ENCODE measurements at regions not wholly inside any gene's neighbourhood (a gene's known extent, or its start where the extent isn't known, plus 50 kb on each side); places are given as distances from the start of the nearest gene placed in this dataset.

GRCh38 chr1:208782186-208782585 is 538.0 kb upstream of the PLXNA2 start:
- no peak for DNase-seq (ENCODE audit: low read depth)

GRCh38 chr1:208785629-208786028 is 541.4 kb upstream of the PLXNA2 start:
- DNase-seq (ENCODE audit: low read depth) = no peak

- no peak for DNase-seq (ENCODE audit: low read depth)
Observed at GRCh38 chr1:208787219-208787618, 543.0 kb upstream of the PLXNA2 start.

- DNase-seq (ENCODE audit: low read depth) = no peak
Observed at GRCh38 chr1:208788013-208788540, 543.9 kb upstream of the PLXNA2 start.

- DNase-seq (ENCODE audit: low read depth) = no peak
Observed at GRCh38 chr1:208791456-208791855, 547.3 kb upstream of the PLXNA2 start.

- DNase-seq (ENCODE audit: low read depth) = no peak
Observed at GRCh38 chr1:208793861-208794345, 549.7 kb upstream of the PLXNA2 start.

GRCh38 chr1:208799186-208799585 is 555.0 kb upstream of the PLXNA2 start:
- DNase-seq (ENCODE audit: low read depth) = no peak

- no peak for DNase-seq (ENCODE audit: low read depth)
Observed at GRCh38 chr1:208803011-208803811, 559.0 kb upstream of the PLXNA2 start.

GRCh38 chr1:208807446-208808127 is 563.4 kb upstream of the PLXNA2 start:
- peak; percentile 58 for DNase-seq (ENCODE audit: low read depth)

- no peak for DNase-seq (ENCODE audit: low read depth)
Observed at GRCh38 chr1:208808301-208808700, 564.1 kb upstream of the PLXNA2 start.

GRCh38 chr1:208809876-208810275 is 565.7 kb upstream of the PLXNA2 start:
- DNase-seq (ENCODE audit: low read depth) = no peak

- DNase-seq (ENCODE audit: low read depth) = no peak
Observed at GRCh38 chr1:208818770-208819445, 574.7 kb upstream of the PLXNA2 start.

GRCh38 chr1:208820580-208821212 is 576.5 kb upstream of the PLXNA2 start:
- DNase-seq (ENCODE audit: low read depth) = no peak

- DNase-seq (ENCODE audit: low read depth) = no peak
Observed at GRCh38 chr1:208821939-208822338, 577.8 kb upstream of the PLXNA2 start.

GRCh38 chr1:208825300-208825699 is 581.1 kb upstream of the PLXNA2 start:
- DNase-seq (ENCODE audit: low read depth) = no peak

GRCh38 chr1:208829595-208829994 is 585.4 kb upstream of the PLXNA2 start:
- DNase-seq (ENCODE audit: low read depth) = no peak

GRCh38 chr1:208834381-208835096 is 590.4 kb upstream of the PLXNA2 start:
- DNase-seq (ENCODE audit: low read depth) = no peak

GRCh38 chr1:208835097-208835463 is 590.9 kb upstream of the PLXNA2 start:
- no peak for DNase-seq (ENCODE audit: low read depth)

GRCh38 chr1:208835781-208836180 is 591.6 kb upstream of the PLXNA2 start:
- DNase-seq (ENCODE audit: low read depth) = no peak

GRCh38 chr1:208837242-208837641 is 593.1 kb upstream of the PLXNA2 start:
- no peak for DNase-seq (ENCODE audit: low read depth)

GRCh38 chr1:208841436-208841835 is 597.3 kb upstream of the PLXNA2 start:
- no peak for DNase-seq (ENCODE audit: low read depth)
